ENCODE measurements at regions not wholly inside any gene's neighbourhood (a gene's known extent, or its start where the extent isn't known, plus 50 kb on each side); places are given as distances from the start of the nearest gene placed in this dataset.

GRCh38 chr3:153602801-153603200 lies 440.8 kb downstream of the RAP2B start:
- Histone ChIP-seq H3K9me2 (replicated peaks; ENCODE audit: control insufficient read depth, low read length) (no peaks in the 10 kb centered on the region), H3K36me3 (ENCODE audit: control insufficient read depth, low read length) (no peaks in the 10 kb centered on the region), H3K9me3 (ENCODE audit: control insufficient read depth, insufficient read depth, low read length) (no peaks in the 10 kb centered on the region), H3K4me2 (ENCODE audit: low read length) (no peak overlapping the region), H3K27me3 (ENCODE audit: control insufficient read depth, low read length) (no peaks in the 10 kb centered on the region), H3K27ac (ENCODE audit: low read depth, low read length) (no peak overlapping the region), H3K4me1 (ENCODE audit: control insufficient read depth, low read length) (no peaks in the 10 kb centered on the region), H3K4me3 (ENCODE audit: low read length) (no peak overlapping the region), H3F3A (ENCODE audit: control insufficient read depth, insufficient read depth) (no peaks in the 10 kb centered on the region), H4K20me1 (ENCODE audit: control insufficient read depth, insufficient read depth, low read depth, low read length) (no peaks in the 10 kb centered on the region), H3K79me2 (ENCODE audit: control insufficient read depth, low read length) (no peaks in the 10 kb centered on the region)
- TF ChIP-seq EZH2phosphoT487 (IDR thresholded peaks at IDR 0.05; ENCODE audit: borderline replicate concordance, low read length): no peak
- TF ChIP-seq, protein P1, sequence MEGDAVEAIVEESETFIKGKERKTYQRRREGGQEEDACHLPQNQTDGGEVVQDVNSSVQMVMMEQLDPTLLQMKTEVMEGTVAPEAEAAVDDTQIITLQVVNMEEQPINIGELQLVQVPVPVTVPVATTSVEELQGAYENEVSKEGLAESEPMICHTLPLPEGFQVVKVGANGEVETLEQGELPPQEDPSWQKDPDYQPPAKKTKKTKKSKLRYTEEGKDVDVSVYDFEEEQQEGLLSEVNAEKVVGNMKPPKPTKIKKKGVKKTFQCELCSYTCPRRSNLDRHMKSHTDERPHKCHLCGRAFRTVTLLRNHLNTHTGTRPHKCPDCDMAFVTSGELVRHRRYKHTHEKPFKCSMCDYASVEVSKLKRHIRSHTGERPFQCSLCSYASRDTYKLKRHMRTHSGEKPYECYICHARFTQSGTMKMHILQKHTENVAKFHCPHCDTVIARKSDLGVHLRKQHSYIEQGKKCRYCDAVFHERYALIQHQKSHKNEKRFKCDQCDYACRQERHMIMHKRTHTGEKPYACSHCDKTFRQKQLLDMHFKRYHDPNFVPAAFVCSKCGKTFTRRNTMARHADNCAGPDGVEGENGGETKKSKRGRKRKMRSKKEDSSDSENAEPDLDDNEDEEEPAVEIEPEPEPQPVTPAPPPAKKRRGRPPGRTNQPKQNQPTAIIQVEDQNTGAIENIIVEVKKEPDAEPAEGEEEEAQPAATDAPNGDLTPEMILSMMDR (IDR thresholded peaks at IDR 0.05; ENCODE audit: low read depth, low read length, poor library complexity, severe bottlenecking): no peak

DNA sequence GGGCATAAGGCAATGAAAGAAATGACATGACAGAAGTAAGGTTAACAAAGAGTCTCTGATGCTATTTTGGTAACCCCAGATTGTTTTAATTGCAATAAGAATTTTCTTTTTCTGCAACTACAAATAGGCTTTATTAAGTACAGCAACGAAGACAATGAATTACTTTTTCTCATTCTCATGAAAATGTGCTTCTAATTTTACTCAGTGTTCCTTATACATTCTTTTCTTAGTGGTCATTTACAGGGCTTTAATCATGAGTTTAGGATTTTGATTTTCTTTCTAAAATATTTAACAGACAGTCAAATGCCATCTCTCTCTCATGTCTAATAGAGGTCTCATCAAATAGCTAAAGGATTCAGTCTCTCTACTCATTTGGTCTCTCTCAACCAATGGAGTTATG lies 452.1 kb downstream of the RAP2B start:
- no peaks in the 10 kb centered on the region for H3K36me3 ChIP-seq (ENCODE audit: control insufficient read depth, low read length)
- no peaks in the 10 kb centered on the region for H3K9me3 ChIP-seq (ENCODE audit: control insufficient read depth, insufficient read depth, low read length)
- no peaks in the 10 kb centered on the region for H3F3A ChIP-seq (ENCODE audit: control insufficient read depth, insufficient read depth)
- H3K79me2 ChIP-seq (ENCODE audit: control insufficient read depth, low read length): no peaks in the 10 kb centered on the region
- no peaks in the 10 kb centered on the region for H3K27me3 ChIP-seq (ENCODE audit: control insufficient read depth, low read length)
- H3K4me1 ChIP-seq (ENCODE audit: control insufficient read depth, low read length): peaks cover 2% of the 10 kb centered on the region
- H3K4me2 ChIP-seq (ENCODE audit: low read length): no peak overlapping the region
- no peak overlapping the region for H3K4me3 ChIP-seq (ENCODE audit: low read length)
- H3K27ac ChIP-seq (ENCODE audit: low read depth, low read length): no peak overlapping the region
- no peak for TF ChIP-seq EZH2phosphoT487 (IDR thresholded peaks at IDR 0.05; ENCODE audit: borderline replicate concordance, low read length)
- TF ChIP-seq, protein P1 (IDR thresholded peaks at IDR 0.05; ENCODE audit: low read depth, low read length, poor library complexity, severe bottlenecking): no peak
- no peaks in the 10 kb centered on the region for H4K20me1 ChIP-seq (ENCODE audit: control insufficient read depth, insufficient read depth, low read depth, low read length)
- H3K9me2 ChIP-seq (replicated peaks; ENCODE audit: control insufficient read depth, low read length): no peaks in the 10 kb centered on the region

DNA sequence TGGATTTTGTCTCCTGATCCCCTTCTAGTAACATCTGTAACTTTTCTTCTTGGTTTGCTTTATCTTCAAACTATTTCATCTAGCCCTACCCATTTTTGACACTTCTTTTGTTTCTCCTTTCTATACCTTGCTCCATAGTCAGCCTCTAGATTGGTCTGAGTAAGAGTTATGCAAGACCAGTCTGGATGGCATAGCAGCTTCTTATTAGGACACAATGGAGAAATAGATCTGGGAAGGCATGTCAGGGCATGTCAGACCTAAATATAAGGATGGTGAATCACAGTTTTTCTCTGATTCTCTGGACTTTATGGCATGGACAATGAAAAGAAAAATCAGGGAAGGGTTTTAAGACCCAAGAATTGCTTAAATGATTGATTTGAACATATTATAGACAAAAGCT lies 452.5 kb downstream of the RAP2B start:
- H3K4me3 ChIP-seq (ENCODE audit: low read length): no peak overlapping the region
- H3K9me3 ChIP-seq (ENCODE audit: control insufficient read depth, insufficient read depth, low read length): no peaks in the 10 kb centered on the region
- H3K9me2 ChIP-seq (replicated peaks; ENCODE audit: control insufficient read depth, low read length): no peaks in the 10 kb centered on the region
- H3K4me1 ChIP-seq (ENCODE audit: control insufficient read depth, low read length): peaks cover 6% of the 10 kb centered on the region
- H3K27me3 ChIP-seq (ENCODE audit: control insufficient read depth, low read length): no peaks in the 10 kb centered on the region
- no peak overlapping the region for H3K4me2 ChIP-seq (ENCODE audit: low read length)
- no peaks in the 10 kb centered on the region for H3K36me3 ChIP-seq (ENCODE audit: control insufficient read depth, low read length)
- no peaks in the 10 kb centered on the region for H4K20me1 ChIP-seq (ENCODE audit: control insufficient read depth, insufficient read depth, low read depth, low read length)
- TF ChIP-seq, protein P1 (IDR thresholded peaks at IDR 0.05; ENCODE audit: low read depth, low read length, poor library complexity, severe bottlenecking): no peak
- no peak for TF ChIP-seq EZH2phosphoT487 (IDR thresholded peaks at IDR 0.05; ENCODE audit: borderline replicate concordance, low read length)
- no peaks in the 10 kb centered on the region for H3F3A ChIP-seq (ENCODE audit: control insufficient read depth, insufficient read depth)
- H3K27ac ChIP-seq (ENCODE audit: low read depth, low read length): no peak overlapping the region
- no peaks in the 10 kb centered on the region for H3K79me2 ChIP-seq (ENCODE audit: control insufficient read depth, low read length)
